Karpas-422 (cell line): ENCODE measurements at regions not wholly inside any gene's neighbourhood (a gene's known extent, or its start where the extent isn't known, plus 50 kb on each side); places are given as distances from the start of the nearest gene placed in this dataset.

Experiments used
- DNase-seq: peaks from one replicate; pipeline ENCODE4 v3.0.0-alpha.2; 2015
- H2AFZ ChIP-seq: fragments of 200-600 bp; sonication (generic); 2 replicates; pipeline ENCODE4 v1.6.1; 2014; ENCODE audit warnings: antibody characterized with exemption, low read length, mixed read lengths
- H3K27ac ChIP-seq: fragments of 200-600 bp; sonication (generic); 2 replicates; pipeline ENCODE4 v1.5.1; 2014; ENCODE audit warnings: mild to moderate bottlenecking, low read length, moderate library complexity
- H3K27me3 ChIP-seq: fragments of 200-600 bp; sonication (generic); 2 replicates; pipeline ENCODE4 v1.6.1; 2014; ENCODE audit warnings: low read length, mixed read lengths
- H3K36me3 ChIP-seq: fragments of 200-600 bp; sonication (generic); 2 replicates; pipeline ENCODE4 v1.6.1; 2014; ENCODE audit warnings: low read length, mixed read lengths; ENCODE audit not compliant: insufficient read depth
- H3K4me1 ChIP-seq: fragments of 200-600 bp; sonication (generic); 2 replicates; pipeline ENCODE4 v1.6.1; 2014; ENCODE audit warnings: mild to moderate bottlenecking, low read length, mixed read lengths
- H3K4me2 ChIP-seq: fragments of 200-600 bp; sonication (generic); 2 replicates; pipeline ENCODE4 v1.6.1; 2014; ENCODE audit warnings: low read length, low read depth, mild to moderate bottlenecking; ENCODE audit not compliant: poor library complexity, severe bottlenecking
- H3K4me3 ChIP-seq: fragments of 200-600 bp; sonication (generic); 2 replicates; pipeline ENCODE4 v1.5.1; 2014; ENCODE audit warnings: mild to moderate bottlenecking, antibody characterized with exemption, low read length, mixed read lengths
- H3K79me2 ChIP-seq: fragments of 200-600 bp; sonication (generic); 2 replicates; pipeline ENCODE4 v1.6.1; 2014; ENCODE audit warnings: mild to moderate bottlenecking, low read length, mixed read lengths
- H3K9ac ChIP-seq: fragments of 200-600 bp; sonication (generic); 2 replicates; pipeline ENCODE4 v1.6.0; 2014; ENCODE audit warnings: low read length
- H3K9me2 ChIP-seq: fragments of 200-600 bp; sonication (generic), shearing (Covaris generic); replicated peaks from 2 replicates; pipeline ENCODE4 v1.6.0; 2014; ENCODE audit warnings: mild to moderate bottlenecking, low read length, moderate library complexity; ENCODE audit not compliant: insufficient read depth
- H3K9me3 ChIP-seq: fragments of 300-700, 200-600 bp; sonication (generic); 2 replicates; pipeline ENCODE4 v1.6.1; 2014; ENCODE audit warnings: low read length, mixed read lengths
- H4K20me1 ChIP-seq: fragments of 200-600 bp; sonication (generic); 2 replicates; pipeline ENCODE4 v1.6.1; 2014; ENCODE audit warnings: mild to moderate bottlenecking, antibody characterized with exemption, low read length, low read depth; ENCODE audit not compliant: insufficient read depth

GRCh38 chr2:71860381-71860926, 287.2 kb downstream of the CYP26B1 start:
- Histone ChIP-seq H4K20me1 (no peaks in the 10 kb centered on the region), H3K9me3 (no peaks in the 10 kb centered on the region), H3K9ac (no peak overlapping the region), H2AFZ (no peak overlapping the region), H3K4me2 (no peak overlapping the region), H3K27me3 (no peaks in the 10 kb centered on the region), H3K4me3 (no peak overlapping the region), H3K36me3 (no peaks in the 10 kb centered on the region), H3K27ac (no peak overlapping the region), H3K79me2 (no peaks in the 10 kb centered on the region), H3K4me1 (no peaks in the 10 kb centered on the region), H3K9me2 (no peaks in the 10 kb centered on the region)
- no peak for DNase-seq

GRCh38 chr2:71859211-71859847, 288.3 kb downstream of the CYP26B1 start:
- Histone ChIP-seq H4K20me1 (no peaks in the 10 kb centered on the region), H3K27me3 (no peaks in the 10 kb centered on the region), H3K9me2 (no peaks in the 10 kb centered on the region), H3K27ac (no peak overlapping the region), H3K4me1 (no peaks in the 10 kb centered on the region), H3K9ac (no peak overlapping the region), H3K36me3 (no peaks in the 10 kb centered on the region), H2AFZ (no peak overlapping the region), H3K9me3 (no peaks in the 10 kb centered on the region), H3K4me3 (no peak overlapping the region), H3K79me2 (no peaks in the 10 kb centered on the region), H3K4me2 (no peak overlapping the region)
- no peak for DNase-seq

- Histone ChIP-seq H3K4me3 (no peak overlapping the region), H3K36me3 (no peaks in the 10 kb centered on the region), H4K20me1 (no peaks in the 10 kb centered on the region), H3K9me3 (no peaks in the 10 kb centered on the region), H2AFZ (no peak overlapping the region), H3K4me1 (no peaks in the 10 kb centered on the region), H3K9ac (no peak overlapping the region), H3K27ac (no peak overlapping the region), H3K79me2 (no peaks in the 10 kb centered on the region), H3K4me2 (no peak overlapping the region), H3K27me3 (no peaks in the 10 kb centered on the region), H3K9me2 (no peaks in the 10 kb centered on the region)
- DNase-seq = no peak
Measured at GRCh38 chr2:71858071-71858470, 289.6 kb downstream of the CYP26B1 start.

- H3K27ac ChIP-seq = no peak overlapping the region
- H3K4me1 ChIP-seq = no peaks in the 10 kb centered on the region
- no peaks in the 10 kb centered on the region for H3K79me2 ChIP-seq
- no peaks in the 10 kb centered on the region for H3K9me3 ChIP-seq
- no peak for DNase-seq
- no peaks in the 10 kb centered on the region for H3K36me3 ChIP-seq
- no peaks in the 10 kb centered on the region for H3K9me2 ChIP-seq
- no peak overlapping the region for H2AFZ ChIP-seq
- no peak overlapping the region for H3K4me3 ChIP-seq
- no peaks in the 10 kb centered on the region for H3K27me3 ChIP-seq
- no peak overlapping the region for H3K4me2 ChIP-seq
- H3K9ac ChIP-seq = no peak overlapping the region
- H4K20me1 ChIP-seq = no peaks in the 10 kb centered on the region
Measured at GRCh38 chr2:71857636-71858035, 290.0 kb downstream of the CYP26B1 start.

GRCh38 chr2:71856773-71857525, 290.7 kb downstream of the CYP26B1 start:
- no peaks in the 10 kb centered on the region for H4K20me1 ChIP-seq
- H3K27me3 ChIP-seq = no peaks in the 10 kb centered on the region
- H3K4me3 ChIP-seq = no peak overlapping the region
- H3K79me2 ChIP-seq = no peaks in the 10 kb centered on the region
- no peak overlapping the region for H3K9ac ChIP-seq
- no peaks in the 10 kb centered on the region for H3K4me1 ChIP-seq
- H3K4me2 ChIP-seq = no peak overlapping the region
- H3K9me2 ChIP-seq = no peaks in the 10 kb centered on the region
- H3K27ac ChIP-seq = no peak overlapping the region
- no peaks in the 10 kb centered on the region for H3K36me3 ChIP-seq
- DNase-seq = peak; percentile 55
- no peaks in the 10 kb centered on the region for H3K9me3 ChIP-seq
- H2AFZ ChIP-seq = no peak overlapping the region

- Histone ChIP-seq H3K4me1 (no peaks in the 10 kb centered on the region), H3K4me3 (no peak overlapping the region), H3K79me2 (no peaks in the 10 kb centered on the region), H3K27me3 (no peaks in the 10 kb centered on the region), H4K20me1 (no peaks in the 10 kb centered on the region), H3K9me3 (no peaks in the 10 kb centered on the region), H3K4me2 (no peak overlapping the region), H2AFZ (no peak overlapping the region), H3K9ac (no peak overlapping the region), H3K9me2 (no peaks in the 10 kb centered on the region), H3K27ac (no peak overlapping the region), H3K36me3 (no peaks in the 10 kb centered on the region)
- no peak for DNase-seq
Measured at GRCh38 chr2:71853858-71854257, 293.8 kb downstream of the CYP26B1 start.

- Histone ChIP-seq H3K27ac (no peak overlapping the region), H4K20me1 (no peaks in the 10 kb centered on the region), H3K27me3 (no peaks in the 10 kb centered on the region), H3K9me2 (no peaks in the 10 kb centered on the region), H3K36me3 (no peaks in the 10 kb centered on the region), H3K9ac (no peak overlapping the region), H2AFZ (no peak overlapping the region), H3K4me1 (no peaks in the 10 kb centered on the region), H3K79me2 (no peaks in the 10 kb centered on the region), H3K4me2 (no peak overlapping the region), H3K4me3 (no peak overlapping the region), H3K9me3 (no peaks in the 10 kb centered on the region)
- DNase-seq = no peak
Measured at GRCh38 chr2:71852141-71852711, 295.4 kb downstream of the CYP26B1 start.

- no peak overlapping the region for H3K4me2 ChIP-seq
- H3K9ac ChIP-seq = no peak overlapping the region
- H3K4me1 ChIP-seq = no peaks in the 10 kb centered on the region
- no peaks in the 10 kb centered on the region for H3K9me3 ChIP-seq
- H3K4me3 ChIP-seq = no peak overlapping the region
- no peaks in the 10 kb centered on the region for H4K20me1 ChIP-seq
- H3K27ac ChIP-seq = no peak overlapping the region
- H2AFZ ChIP-seq = no peak overlapping the region
- H3K36me3 ChIP-seq = no peaks in the 10 kb centered on the region
- H3K27me3 ChIP-seq = no peaks in the 10 kb centered on the region
- H3K79me2 ChIP-seq = no peaks in the 10 kb centered on the region
- DNase-seq = no peak
- H3K9me2 ChIP-seq = no peaks in the 10 kb centered on the region
Measured at GRCh38 chr2:71851094-71851750, 296.4 kb downstream of the CYP26B1 start.
